Sigmoid colon (tissue), 4 donors: ENCODE measurements at regions not wholly inside any gene's neighbourhood (a gene's known extent, or its start where the extent isn't known, plus 50 kb on each side); places are given as distances from the start of the nearest gene placed in this dataset.

Experiments used
- EP300 ChIP-seq, 4 donors: sonication (generic); formaldehyde crosslinking; IDR thresholded peaks; one replicate each; pipeline ENCODE4 v1.6.1; 2017; ENCODE audit warnings: antibody characterized with exemption in 4 of 4
- POLR2A ChIP-seq, 2 donors: fragments of 450-650 bp; IDR thresholded peaks; one replicate each; pipeline ENCODE4 v1.6.1; 2016; ENCODE audit warnings: antibody characterized with exemption in 2 of 2, mild to moderate bottlenecking in 2 of 2, moderate library complexity in 2 of 2
- POLR2AphosphoS5 ChIP-seq, 4 donors: sonication (generic); formaldehyde crosslinking; IDR thresholded peaks; one replicate each; pipeline ENCODE4 v1.6.1; 2017; ENCODE audit warnings: antibody characterized with exemption in 4 of 4
- TF ChIP-seq, protein P1 (sequence below), 4 experiments: fragments of 450-650 bp in 3 of 4; fragments of 200-600 bp in 1 of 4; IDR thresholded peaks; one replicate each; pipeline ENCODE4 v1.5.1; 2016 to 2019; ENCODE audit warnings: antibody characterized with exemption in 4 of 4, mild to moderate bottlenecking in 3 of 4, moderate library complexity in 2 of 4

DNA sequence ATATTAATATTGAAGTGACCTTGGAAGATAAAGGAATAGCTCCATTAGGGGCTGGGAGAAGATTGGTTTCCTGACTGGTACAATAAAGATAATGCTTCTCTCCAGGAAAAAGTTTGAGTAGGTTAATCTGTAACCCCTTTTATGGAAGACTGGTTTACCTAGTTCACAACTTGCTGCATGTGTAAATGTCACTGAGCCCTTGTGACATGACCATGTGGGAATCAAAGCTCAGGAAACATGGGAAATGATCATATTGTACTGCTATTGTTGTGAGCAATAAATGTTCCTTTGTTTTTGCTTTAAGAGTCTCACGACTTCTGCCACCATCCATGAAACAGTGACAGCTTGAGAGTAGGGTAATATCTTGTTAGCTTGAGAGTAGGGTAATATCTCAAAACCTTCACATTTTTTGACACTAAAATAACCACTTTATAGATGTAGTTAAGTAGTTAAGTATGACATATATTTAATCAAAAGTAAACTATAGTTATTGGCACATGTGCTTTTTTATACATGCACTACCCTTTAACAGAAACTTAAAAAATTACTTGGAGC is 1338.6 kb downstream of the FSCB start:
- TF ChIP-seq, protein P1, sequence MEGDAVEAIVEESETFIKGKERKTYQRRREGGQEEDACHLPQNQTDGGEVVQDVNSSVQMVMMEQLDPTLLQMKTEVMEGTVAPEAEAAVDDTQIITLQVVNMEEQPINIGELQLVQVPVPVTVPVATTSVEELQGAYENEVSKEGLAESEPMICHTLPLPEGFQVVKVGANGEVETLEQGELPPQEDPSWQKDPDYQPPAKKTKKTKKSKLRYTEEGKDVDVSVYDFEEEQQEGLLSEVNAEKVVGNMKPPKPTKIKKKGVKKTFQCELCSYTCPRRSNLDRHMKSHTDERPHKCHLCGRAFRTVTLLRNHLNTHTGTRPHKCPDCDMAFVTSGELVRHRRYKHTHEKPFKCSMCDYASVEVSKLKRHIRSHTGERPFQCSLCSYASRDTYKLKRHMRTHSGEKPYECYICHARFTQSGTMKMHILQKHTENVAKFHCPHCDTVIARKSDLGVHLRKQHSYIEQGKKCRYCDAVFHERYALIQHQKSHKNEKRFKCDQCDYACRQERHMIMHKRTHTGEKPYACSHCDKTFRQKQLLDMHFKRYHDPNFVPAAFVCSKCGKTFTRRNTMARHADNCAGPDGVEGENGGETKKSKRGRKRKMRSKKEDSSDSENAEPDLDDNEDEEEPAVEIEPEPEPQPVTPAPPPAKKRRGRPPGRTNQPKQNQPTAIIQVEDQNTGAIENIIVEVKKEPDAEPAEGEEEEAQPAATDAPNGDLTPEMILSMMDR (IDR thresholded peaks at IDR 0.05): no peak
- no peak for TF ChIP-seq POLR2AphosphoS5 (IDR thresholded peaks at IDR 0.05)
- TF ChIP-seq POLR2A (IDR thresholded peaks at IDR 0.05): no peak
- no peak for TF ChIP-seq EP300 (IDR thresholded peaks at IDR 0.05)
